ENCODE measurements at regions not wholly inside any gene's neighbourhood (a gene's known extent, or its start where the extent isn't known, plus 50 kb on each side); places are given as distances from the start of the nearest gene placed in this dataset.

GRCh38 chr12:132422381-132423043 is 67.4 kb upstream of the FBRSL1 start:
- TF ChIP-seq CTCF (IDR thresholded peaks at IDR 0.05; ENCODE audit: insufficient read depth, low read depth, low read length), result no peak
- no peak for TF ChIP-seq EZH2 (IDR thresholded peaks at IDR 0.05; ENCODE audit: insufficient read depth, low read length)

Measured in astrocyte (in vitro differentiated cells and primary cell).